KMS-11 (cell line): ENCODE measurements at regions not wholly inside any gene's neighbourhood (a gene's known extent, or its start where the extent isn't known, plus 50 kb on each side); places are given as distances from the start of the nearest gene placed in this dataset.

ENCODE experiments used
- H2AFZ ChIP-seq: fragments of 200-600 bp; sonication (generic); 2 replicates; pipeline ENCODE4 v1.6.1; 2016; ENCODE audit warnings: antibody characterized with exemption, mixed run types, low read depth
- H3K27ac ChIP-seq: fragments of 200-600 bp; sonication (generic); 2 replicates; pipeline ENCODE4 v1.6.1; 2016; ENCODE audit warnings: mild to moderate bottlenecking, mixed run types
- H3K27me3 ChIP-seq: fragments of 200-600 bp; sonication (generic); 2 replicates; pipeline ENCODE4 v1.6.1; 2017; ENCODE audit warnings: mild to moderate bottlenecking, low read depth, mixed run types, moderate library complexity; ENCODE audit not compliant: insufficient read depth
- H3K36me3 ChIP-seq: fragments of 200-600 bp; sonication (generic); 2 replicates; pipeline ENCODE4 v1.6.1; 2017; ENCODE audit warnings: mild to moderate bottlenecking, mixed run types; ENCODE audit not compliant: insufficient read depth
- H3K4me1 ChIP-seq: fragments of 200-600 bp; sonication (generic); 2 replicates; pipeline ENCODE4 v1.6.1; 2016; ENCODE audit warnings: mild to moderate bottlenecking, low read depth, mixed run types; ENCODE audit not compliant: poor library complexity, severe bottlenecking
- H3K4me2 ChIP-seq: fragments of 200-600 bp; sonication (generic); 2 replicates; pipeline ENCODE4 v1.7.0; 2016; ENCODE audit warnings: mild to moderate bottlenecking, mixed run types
- H3K4me3 ChIP-seq: fragments of 200-600 bp; sonication (generic); IDR thresholded peaks from 2 replicates; pipeline ENCODE4 v1.6.1; 2017; ENCODE audit warnings: low read depth, low read length, mixed read lengths; ENCODE audit not compliant: insufficient read depth
- H3K79me2 ChIP-seq: fragments of 200-600 bp; sonication (generic); 2 replicates; pipeline ENCODE4 v1.6.1; 2016; ENCODE audit warnings: low read depth, mixed run types; ENCODE audit not compliant: insufficient read depth
- H3K9ac ChIP-seq: fragments of 200-600 bp; sonication (generic); 2 replicates; pipeline ENCODE4 v1.6.1; 2016; ENCODE audit warnings: mild to moderate bottlenecking, mixed run types
- H4K20me1 ChIP-seq: fragments of 200-600 bp; sonication (generic); 2 replicates; pipeline ENCODE4 v1.6.1; 2016; ENCODE audit warnings: mild to moderate bottlenecking, mixed run types; ENCODE audit not compliant: insufficient read depth
- TF ChIP-seq, protein P1 (sequence below): fragments of 200-600 bp; sonication (generic); conservative IDR thresholded peaks from 2 replicates; pipeline ENCODE4 v1.6.1; 2017; ENCODE audit warnings: low read depth, mild to moderate bottlenecking, antibody characterized with exemption, low read length, moderate library complexity, mixed read lengths

DNA sequence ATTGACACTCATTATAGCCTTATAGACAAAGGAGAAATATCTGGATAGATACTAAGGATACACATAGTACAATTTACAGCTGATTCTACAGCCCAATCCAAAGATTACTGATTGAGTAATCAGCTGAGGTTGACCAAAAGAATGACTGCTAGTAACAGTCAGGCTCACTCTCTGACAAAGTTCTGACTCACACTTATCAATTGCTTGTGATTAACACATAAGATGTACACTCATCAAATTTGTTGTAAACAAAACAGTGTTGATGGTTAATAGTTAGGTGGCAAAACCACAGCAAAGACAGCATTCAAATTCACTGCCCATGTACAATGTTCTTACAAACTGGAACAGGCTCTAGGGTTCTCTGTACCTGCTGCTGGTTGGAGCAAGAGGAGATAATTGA lies 422.7 kb downstream of the TLE1 start:
- no peak overlapping the region for H3K4me2 ChIP-seq
- no peak overlapping the region for H3K9ac ChIP-seq
- H3K27ac ChIP-seq: no peak overlapping the region
- H2AFZ ChIP-seq: no peak overlapping the region
- no peaks in the 10 kb centered on the region for H4K20me1 ChIP-seq
- H3K4me3 ChIP-seq: no peak overlapping the region
- H3K79me2 ChIP-seq: no peaks in the 10 kb centered on the region
- no peaks in the 10 kb centered on the region for H3K4me1 ChIP-seq
- H3K36me3 ChIP-seq: no peaks in the 10 kb centered on the region
- TF ChIP-seq, protein P1, sequence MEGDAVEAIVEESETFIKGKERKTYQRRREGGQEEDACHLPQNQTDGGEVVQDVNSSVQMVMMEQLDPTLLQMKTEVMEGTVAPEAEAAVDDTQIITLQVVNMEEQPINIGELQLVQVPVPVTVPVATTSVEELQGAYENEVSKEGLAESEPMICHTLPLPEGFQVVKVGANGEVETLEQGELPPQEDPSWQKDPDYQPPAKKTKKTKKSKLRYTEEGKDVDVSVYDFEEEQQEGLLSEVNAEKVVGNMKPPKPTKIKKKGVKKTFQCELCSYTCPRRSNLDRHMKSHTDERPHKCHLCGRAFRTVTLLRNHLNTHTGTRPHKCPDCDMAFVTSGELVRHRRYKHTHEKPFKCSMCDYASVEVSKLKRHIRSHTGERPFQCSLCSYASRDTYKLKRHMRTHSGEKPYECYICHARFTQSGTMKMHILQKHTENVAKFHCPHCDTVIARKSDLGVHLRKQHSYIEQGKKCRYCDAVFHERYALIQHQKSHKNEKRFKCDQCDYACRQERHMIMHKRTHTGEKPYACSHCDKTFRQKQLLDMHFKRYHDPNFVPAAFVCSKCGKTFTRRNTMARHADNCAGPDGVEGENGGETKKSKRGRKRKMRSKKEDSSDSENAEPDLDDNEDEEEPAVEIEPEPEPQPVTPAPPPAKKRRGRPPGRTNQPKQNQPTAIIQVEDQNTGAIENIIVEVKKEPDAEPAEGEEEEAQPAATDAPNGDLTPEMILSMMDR: no peak
- no peaks in the 10 kb centered on the region for H3K27me3 ChIP-seq

GRCh38 chr9:81266086-81266485 lies 423.3 kb downstream of the TLE1 start:
- TF ChIP-seq, protein P1: no peak
- Histone ChIP-seq H3K4me2 (no peak overlapping the region), H3K36me3 (no peaks in the 10 kb centered on the region), H3K79me2 (no peaks in the 10 kb centered on the region), H3K27me3 (no peaks in the 10 kb centered on the region), H3K27ac (no peak overlapping the region), H3K9ac (no peak overlapping the region), H2AFZ (no peak overlapping the region), H3K4me1 (no peaks in the 10 kb centered on the region), H3K4me3 (no peak overlapping the region), H4K20me1 (no peaks in the 10 kb centered on the region)

DNA sequence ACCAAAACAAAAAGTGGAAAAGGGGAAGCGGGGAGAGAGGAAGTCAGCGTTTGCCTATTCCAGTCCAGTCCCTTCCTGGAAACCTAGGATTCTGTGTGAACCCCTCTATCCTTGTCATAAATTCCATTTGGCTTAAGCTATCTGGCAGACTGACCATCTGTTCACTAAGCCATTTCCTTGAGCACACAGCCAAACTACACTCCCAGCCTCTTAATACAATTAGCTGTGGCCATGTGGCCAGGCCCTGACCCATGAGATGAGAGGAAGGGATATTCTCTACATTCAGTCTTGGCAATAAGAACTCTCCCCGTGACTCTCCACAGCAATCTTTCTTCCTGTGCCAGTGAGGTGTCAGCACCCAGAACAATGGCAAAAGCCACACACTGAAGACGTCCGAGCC lies 424.8 kb downstream of the TLE1 start:
- no peak overlapping the region for H2AFZ ChIP-seq
- H3K36me3 ChIP-seq: no peaks in the 10 kb centered on the region
- H3K9ac ChIP-seq: no peak overlapping the region
- H3K27ac ChIP-seq: no peak overlapping the region
- H3K4me3 ChIP-seq: no peak overlapping the region
- H3K4me1 ChIP-seq: no peaks in the 10 kb centered on the region
- no peak overlapping the region for H3K4me2 ChIP-seq
- H4K20me1 ChIP-seq: no peaks in the 10 kb centered on the region
- TF ChIP-seq, protein P1: no peak
- H3K27me3 ChIP-seq: no peaks in the 10 kb centered on the region
- no peaks in the 10 kb centered on the region for H3K79me2 ChIP-seq

- Histone ChIP-seq H2AFZ (no peak overlapping the region), H4K20me1 (no peaks in the 10 kb centered on the region), H3K4me2 (no peak overlapping the region), H3K4me3 (no peak overlapping the region), H3K4me1 (no peaks in the 10 kb centered on the region), H3K79me2 (no peaks in the 10 kb centered on the region), H3K27me3 (no peaks in the 10 kb centered on the region), H3K27ac (no peak overlapping the region), H3K9ac (no peak overlapping the region), H3K36me3 (no peaks in the 10 kb centered on the region)
- TF ChIP-seq, protein P1: no peak
Observed at GRCh38 chr9:81259896-81260295, 429.5 kb downstream of the TLE1 start.

GRCh38 chr9:81256368-81256767 lies 433.0 kb downstream of the TLE1 start:
- Histone ChIP-seq H4K20me1 (no peaks in the 10 kb centered on the region), H3K79me2 (no peaks in the 10 kb centered on the region), H2AFZ (no peak overlapping the region), H3K27ac (no peak overlapping the region), H3K4me2 (no peak overlapping the region), H3K27me3 (no peaks in the 10 kb centered on the region), H3K4me3 (no peak overlapping the region), H3K4me1 (no peaks in the 10 kb centered on the region), H3K36me3 (no peaks in the 10 kb centered on the region), H3K9ac (no peak overlapping the region)
- TF ChIP-seq, protein P1: no peak
